ENCODE measurements at regions not wholly inside any gene's neighbourhood (a gene's known extent, or its start where the extent isn't known, plus 50 kb on each side); places are given as distances from the start of the nearest gene placed in this dataset.
A peak's percentile ranks its signal among the peaks of the same experiment; 100 is the strongest.
"Not testable (repeated sequence)": the region's sequence is repeated elsewhere in the genome, so short reads cannot be mapped to it uniquely, and the experiment has no call there.

- no peaks in the 10 kb centered on the region for H3K9me3 ChIP-seq
- ATAC-seq (no peak), DNase-seq (no peak)
- intact Hi-C loops (cut with DNase I), result no loop called here
- 63 to 76% (median 65%) methylated on average over 9 of the region's 9 CpGs for WGBS, 3 donors
- H3K4me1 ChIP-seq, result no peaks in the 10 kb centered on the region
- no peak overlapping the region for H3K27ac ChIP-seq
- TF ChIP-seq CTCF (IDR thresholded peaks at IDR 0.05), result no peak
- peaks cover 0 to 12% (median 0%) of the 10 kb centered on the region in 3 donors for H3K27me3 ChIP-seq (ENCODE audit: insufficient read depth in 3 of 3, low read length in 2 of 3)
- no peaks in the 10 kb centered on the region for H3K36me3 ChIP-seq (ENCODE audit: insufficient read depth in 1 of 2, low read depth in 1 of 2)
- H3K4me3 ChIP-seq, result no peak overlapping the region
Measured at GRCh38 chr6:33888664-33889200, 84.9 kb upstream of the MLN start.

- H3K27me3 ChIP-seq (ENCODE audit: insufficient read depth in 3 of 3, low read length in 2 of 3), result peaks cover 0 to 8% (median 0%) of the 10 kb centered on the region in 3 donors
- no peak for ATAC-seq
- intact Hi-C loops (cut with DNase I), result no loop called here
- no peak overlapping the region for H3K27ac ChIP-seq
- H3K4me3 ChIP-seq, result no peak overlapping the region
- TF ChIP-seq CTCF (IDR thresholded peaks at IDR 0.05), result no peak
- 77 to 79% (median 78%) methylated on average over 10 of the region's 10 CpGs for WGBS, 3 donors
- H3K9me3 ChIP-seq, result no peaks in the 10 kb centered on the region
- no peak for DNase-seq
- H3K36me3 ChIP-seq (ENCODE audit: insufficient read depth in 1 of 2, low read depth in 1 of 2), result no peaks in the 10 kb centered on the region
- H3K4me1 ChIP-seq, result no peaks in the 10 kb centered on the region
Measured at GRCh38 chr6:33888183-33888582, 84.4 kb upstream of the MLN start.

GRCh38 chr6:33886673-33887144 is 82.9 kb upstream of the MLN start:
- DNase-seq, result peak; percentile 63 to 68
- intact Hi-C loops (cut with DNase I), result no loop called here
- 35 to 40% (median 39%) methylated on average over 11 of the region's 11 CpGs for WGBS, 3 donors

GRCh38 chr6:33885132-33886057 is 81.6 kb upstream of the MLN start:
- DNase-seq (peak in 1 of 2 donors; percentile 27), ATAC-seq (peak in 2 of 4 donors; percentile 56 to 58)
- TF ChIP-seq CTCF (IDR thresholded peaks at IDR 0.05), result no peak
- Histone ChIP-seq H3K27me3 (ENCODE audit: insufficient read depth in 3 of 3, low read length in 2 of 3) (no peaks in the 10 kb centered on the region), H3K4me3 (no peak overlapping the region), H3K36me3 (ENCODE audit: insufficient read depth in 1 of 2, low read depth in 1 of 2) (no peaks in the 10 kb centered on the region), H3K27ac (no peak overlapping the region), H3K9me3 (no peaks in the 10 kb centered on the region), H3K4me1 (no peaks in the 10 kb centered on the region)
- intact Hi-C loops (cut with DNase I), result no loop called here
- WGBS, 3 donors, result 80 to 85% (median 81%) methylated on average over 5 of the region's 5 CpGs

More at GRCh38 chr6:33886673-33887144, 82.9 kb upstream of the MLN start:
- H3K27me3 ChIP-seq (ENCODE audit: insufficient read depth in 3 of 3, low read length in 2 of 3), result peaks cover 0 to 4% (median 0%) of the 10 kb centered on the region in 3 donors
- H3K4me1 ChIP-seq, result no peaks in the 10 kb centered on the region
- no peak for TF ChIP-seq CTCF (IDR thresholded peaks at IDR 0.05)
- peak; percentile 54 to 93 (median 72) for ATAC-seq
- H3K36me3 ChIP-seq (ENCODE audit: insufficient read depth in 1 of 2, low read depth in 1 of 2), result no peaks in the 10 kb centered on the region
- no peak overlapping the region for H3K4me3 ChIP-seq
- H3K27ac ChIP-seq, result no peak overlapping the region
- H3K9me3 ChIP-seq, result no peaks in the 10 kb centered on the region

GRCh38 chr6:33883621-33884020 is 79.8 kb upstream of the MLN start:
- H3K27me3 ChIP-seq (ENCODE audit: insufficient read depth in 3 of 3, low read length in 2 of 3); H3K36me3 ChIP-seq (ENCODE audit: insufficient read depth in 1 of 2, low read depth in 1 of 2); H3K27ac ChIP-seq; H3K4me3 ChIP-seq; intact Hi-C loops (cut with DNase I); H3K9me3 ChIP-seq; ATAC-seq; H3K4me1 ChIP-seq: not testable (repeated sequence)
- peak in 1 of 2 donors; percentile 15 for DNase-seq
- WGBS, 3 donors, result 61 to 86% (median 85%) methylated on average over 4 of the region's 4 CpGs

All from psoas muscle (tissue), 7 donors.